H1 (cell line): ENCODE measurements at regions not wholly inside any gene's neighbourhood (a gene's known extent, or its start where the extent isn't known, plus 50 kb on each side); places are given as distances from the start of the nearest gene placed in this dataset.

Experiments used
- EP300 ChIP-seq, 2 experiments: IDR thresholded peaks; 1 replicate in 1 of 2; 2 replicates in 1 of 2; pipeline ENCODE4 v1.6.1; 2011 to 2012; ENCODE audit warnings: low read depth in 2 of 2, low read length in 2 of 2, mild to moderate bottlenecking in 2 of 2, borderline replicate concordance in 1 of 2, inconsistent platforms in 1 of 2, moderate library complexity in 1 of 2
- JUND ChIP-seq: IDR thresholded peaks from 2 replicates; pipeline ENCODE4 v1.6.1; 2011; ENCODE audit warnings: mild to moderate bottlenecking, improper control_type of control experiment, low read length
- MAX ChIP-seq: IDR thresholded peaks from 2 replicates; pipeline ENCODE4 v1.6.1; 2012; ENCODE audit warnings: inconsistent platforms
- TF ChIP-seq, protein P1 (sequence below), 3 experiments: IDR thresholded peaks; 1 replicate in 2 of 3; 2 replicates in 1 of 3; pipeline versions ENCODE4 v1.5.1 to v1.6.1; 2011; ENCODE audit warnings: low read length in 3 of 3, mild to moderate bottlenecking in 3 of 3, inconsistent platforms in 2 of 3, low read depth in 1 of 3, moderate library complexity in 1 of 3; ENCODE audit not compliant: insufficient read depth in 1 of 3; ENCODE audit errors: control extremely low read depth in 1 of 3

DNA sequence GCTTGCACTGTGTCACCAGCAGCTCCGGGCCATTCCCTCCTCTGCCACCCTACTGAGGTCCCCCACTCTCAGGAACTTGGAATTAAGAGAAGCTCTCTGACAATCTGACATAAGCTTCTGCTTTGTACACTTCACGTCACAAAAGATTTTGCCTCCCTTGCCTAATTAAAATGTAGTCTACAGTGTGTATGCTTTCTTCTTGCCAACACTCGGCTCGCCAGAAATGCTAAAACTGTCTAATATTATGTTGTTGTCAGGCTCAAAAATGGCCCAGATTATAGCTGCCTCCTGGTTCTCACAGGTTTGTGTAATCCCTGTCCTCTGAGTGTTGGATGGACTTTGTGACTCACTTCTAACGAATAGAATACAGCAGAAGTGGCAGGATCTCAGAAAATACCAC, 474.7 kb downstream of the MBD2 start:
- TF ChIP-seq EP300 (IDR thresholded peaks at IDR 0.05; ENCODE audit: borderline replicate concordance in 1 of 2, low read depth in 2 of 2, low read length in 2 of 2) (no peak), JUND (no peak), MAX (no peak)
- TF ChIP-seq, protein P1, sequence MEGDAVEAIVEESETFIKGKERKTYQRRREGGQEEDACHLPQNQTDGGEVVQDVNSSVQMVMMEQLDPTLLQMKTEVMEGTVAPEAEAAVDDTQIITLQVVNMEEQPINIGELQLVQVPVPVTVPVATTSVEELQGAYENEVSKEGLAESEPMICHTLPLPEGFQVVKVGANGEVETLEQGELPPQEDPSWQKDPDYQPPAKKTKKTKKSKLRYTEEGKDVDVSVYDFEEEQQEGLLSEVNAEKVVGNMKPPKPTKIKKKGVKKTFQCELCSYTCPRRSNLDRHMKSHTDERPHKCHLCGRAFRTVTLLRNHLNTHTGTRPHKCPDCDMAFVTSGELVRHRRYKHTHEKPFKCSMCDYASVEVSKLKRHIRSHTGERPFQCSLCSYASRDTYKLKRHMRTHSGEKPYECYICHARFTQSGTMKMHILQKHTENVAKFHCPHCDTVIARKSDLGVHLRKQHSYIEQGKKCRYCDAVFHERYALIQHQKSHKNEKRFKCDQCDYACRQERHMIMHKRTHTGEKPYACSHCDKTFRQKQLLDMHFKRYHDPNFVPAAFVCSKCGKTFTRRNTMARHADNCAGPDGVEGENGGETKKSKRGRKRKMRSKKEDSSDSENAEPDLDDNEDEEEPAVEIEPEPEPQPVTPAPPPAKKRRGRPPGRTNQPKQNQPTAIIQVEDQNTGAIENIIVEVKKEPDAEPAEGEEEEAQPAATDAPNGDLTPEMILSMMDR (IDR thresholded peaks at IDR 0.05; ENCODE audit: control extremely low read depth in 1 of 3, insufficient read depth in 1 of 3, low read depth in 1 of 3, low read length in 3 of 3) = no peak
